Endothelial cell of umbilical vein (primary cell): ENCODE measurements at regions not wholly inside any gene's neighbourhood (a gene's known extent, or its start where the extent isn't known, plus 50 kb on each side); places are given as distances from the start of the nearest gene placed in this dataset.

ENCODE experiments used
- CTCF ChIP-seq, 2 donors: IDR thresholded peaks; 1 replicate in 1 of 2; 2 replicates in 1 of 2; pipeline ENCODE4 v1.5.1; 2011; ENCODE audit warnings: low read length in 2 of 2, mild to moderate bottlenecking in 2 of 2, moderate library complexity in 2 of 2, control low read depth in 1 of 2, inconsistent platforms in 1 of 2, low read depth in 1 of 2; ENCODE audit not compliant: insufficient read depth in 1 of 2; ENCODE audit errors: extremely low read depth in 1 of 2
- EZH2 ChIP-seq: IDR thresholded peaks from 2 replicates; pipeline ENCODE4 v1.6.1; 2012; ENCODE audit warnings: borderline replicate concordance, low read depth, mild to moderate bottlenecking, moderate library complexity, low read length, inconsistent platforms; ENCODE audit not compliant: severe bottlenecking
- FOS ChIP-seq: IDR thresholded peaks from 2 replicates; pipeline ENCODE4 v1.6.1; 2011; ENCODE audit warnings: mild to moderate bottlenecking, low read length, moderate library complexity, borderline replicate concordance; ENCODE audit not compliant: insufficient read depth
- GATA2 ChIP-seq: IDR thresholded peaks from 2 replicates; pipeline ENCODE4 v1.7.0; 2011; ENCODE audit warnings: low read depth, mild to moderate bottlenecking, moderate library complexity, mixed read lengths, low read length; ENCODE audit not compliant: insufficient read length, insufficient read depth
- JUN ChIP-seq: IDR thresholded peaks from 2 replicates; pipeline ENCODE4 v1.6.1; 2011; ENCODE audit warnings: borderline replicate concordance, low read depth; ENCODE audit not compliant: insufficient read length, insufficient read depth
- MAX ChIP-seq: IDR thresholded peaks from 2 replicates; pipeline ENCODE4 v1.6.1; 2011; ENCODE audit not compliant: insufficient read depth, insufficient read length
- MYC ChIP-seq: IDR thresholded peaks from one replicate; pipeline ENCODE4 v1.6.1; 2011; ENCODE audit warnings: mild to moderate bottlenecking, low read depth, low read length
- POLR2A ChIP-seq: IDR thresholded peaks from 2 replicates; pipeline ENCODE4 v1.6.1; 2012; ENCODE audit warnings: low read depth, mild to moderate bottlenecking, control low read depth, low read length
- POLR2AphosphoS5 ChIP-seq: IDR thresholded peaks from 2 replicates; pipeline ENCODE4 v1.6.1; 2012; ENCODE audit warnings: low read depth, mild to moderate bottlenecking, control low read depth, low read length, moderate library complexity; ENCODE audit not compliant: insufficient read depth

GRCh38 chr9:121556082-121556481 is 56.4 kb upstream of the GGTA1 start:
- TF ChIP-seq CTCF (IDR thresholded peaks at IDR 0.05; ENCODE audit: extremely low read depth in 1 of 2, insufficient read depth in 1 of 2, low read depth in 1 of 2, low read length in 2 of 2) (no peak), FOS (no peak), JUN (no peak), POLR2A (no peak), EZH2 (no peak), POLR2AphosphoS5 (no peak), MAX (no peak), MYC (no peak), GATA2 (no peak)
